ENCODE measurements at regions not wholly inside any gene's neighbourhood (a gene's known extent, or its start where the extent isn't known, plus 50 kb on each side); places are given as distances from the start of the nearest gene placed in this dataset.

DNA sequence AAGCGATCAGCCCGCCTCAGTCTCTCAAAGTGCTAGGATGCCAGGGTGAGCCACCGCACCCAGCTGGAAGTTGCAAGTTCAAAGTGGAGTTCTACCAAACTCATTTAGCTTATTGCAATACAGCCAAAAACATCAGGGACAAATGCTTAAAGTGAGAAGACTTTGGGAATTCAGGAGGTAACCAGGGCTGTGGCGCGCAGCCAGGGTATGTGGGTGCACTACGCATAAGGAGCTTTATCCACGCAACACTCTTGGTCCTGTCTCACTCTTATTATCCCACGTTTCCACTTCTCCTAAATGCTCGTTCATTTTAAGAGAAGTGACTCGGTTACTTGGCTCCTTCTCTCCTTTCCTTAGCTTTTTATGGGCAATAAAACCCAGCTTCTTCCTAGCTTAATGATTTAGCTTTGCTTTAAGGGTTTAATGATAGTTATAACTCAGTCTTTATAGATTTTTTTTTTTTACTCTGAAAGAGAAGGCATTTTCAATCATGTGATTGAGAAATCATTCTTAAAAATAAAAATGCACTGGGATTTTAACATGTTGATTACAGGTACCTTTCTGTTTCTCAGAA lies 199.8 kb downstream of the KCNE4 start:
- DNase-seq (ENCODE audit: low read depth in 1 of 2, low spot score in 1 of 2) = no peak
- no peak overlapping the region for H3K4me3 ChIP-seq (replicated peaks; ENCODE audit: insufficient read depth, low read length)
- TF ChIP-seq, protein P1, sequence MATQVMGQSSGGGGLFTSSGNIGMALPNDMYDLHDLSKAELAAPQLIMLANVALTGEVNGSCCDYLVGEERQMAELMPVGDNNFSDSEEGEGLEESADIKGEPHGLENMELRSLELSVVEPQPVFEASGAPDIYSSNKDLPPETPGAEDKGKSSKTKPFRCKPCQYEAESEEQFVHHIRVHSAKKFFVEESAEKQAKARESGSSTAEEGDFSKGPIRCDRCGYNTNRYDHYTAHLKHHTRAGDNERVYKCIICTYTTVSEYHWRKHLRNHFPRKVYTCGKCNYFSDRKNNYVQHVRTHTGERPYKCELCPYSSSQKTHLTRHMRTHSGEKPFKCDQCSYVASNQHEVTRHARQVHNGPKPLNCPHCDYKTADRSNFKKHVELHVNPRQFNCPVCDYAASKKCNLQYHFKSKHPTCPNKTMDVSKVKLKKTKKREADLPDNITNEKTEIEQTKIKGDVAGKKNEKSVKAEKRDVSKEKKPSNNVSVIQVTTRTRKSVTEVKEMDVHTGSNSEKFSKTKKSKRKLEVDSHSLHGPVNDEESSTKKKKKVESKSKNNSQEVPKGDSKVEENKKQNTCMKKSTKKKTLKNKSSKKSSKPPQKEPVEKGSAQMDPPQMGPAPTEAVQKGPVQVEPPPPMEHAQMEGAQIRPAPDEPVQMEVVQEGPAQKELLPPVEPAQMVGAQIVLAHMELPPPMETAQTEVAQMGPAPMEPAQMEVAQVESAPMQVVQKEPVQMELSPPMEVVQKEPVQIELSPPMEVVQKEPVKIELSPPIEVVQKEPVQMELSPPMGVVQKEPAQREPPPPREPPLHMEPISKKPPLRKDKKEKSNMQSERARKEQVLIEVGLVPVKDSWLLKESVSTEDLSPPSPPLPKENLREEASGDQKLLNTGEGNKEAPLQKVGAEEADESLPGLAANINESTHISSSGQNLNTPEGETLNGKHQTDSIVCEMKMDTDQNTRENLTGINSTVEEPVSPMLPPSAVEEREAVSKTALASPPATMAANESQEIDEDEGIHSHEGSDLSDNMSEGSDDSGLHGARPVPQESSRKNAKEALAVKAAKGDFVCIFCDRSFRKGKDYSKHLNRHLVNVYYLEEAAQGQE (IDR thresholded peaks at IDR 0.05; ENCODE audit: insufficient replicate concordance, low read depth) = no peak
- TF ChIP-seq, protein P2, sequence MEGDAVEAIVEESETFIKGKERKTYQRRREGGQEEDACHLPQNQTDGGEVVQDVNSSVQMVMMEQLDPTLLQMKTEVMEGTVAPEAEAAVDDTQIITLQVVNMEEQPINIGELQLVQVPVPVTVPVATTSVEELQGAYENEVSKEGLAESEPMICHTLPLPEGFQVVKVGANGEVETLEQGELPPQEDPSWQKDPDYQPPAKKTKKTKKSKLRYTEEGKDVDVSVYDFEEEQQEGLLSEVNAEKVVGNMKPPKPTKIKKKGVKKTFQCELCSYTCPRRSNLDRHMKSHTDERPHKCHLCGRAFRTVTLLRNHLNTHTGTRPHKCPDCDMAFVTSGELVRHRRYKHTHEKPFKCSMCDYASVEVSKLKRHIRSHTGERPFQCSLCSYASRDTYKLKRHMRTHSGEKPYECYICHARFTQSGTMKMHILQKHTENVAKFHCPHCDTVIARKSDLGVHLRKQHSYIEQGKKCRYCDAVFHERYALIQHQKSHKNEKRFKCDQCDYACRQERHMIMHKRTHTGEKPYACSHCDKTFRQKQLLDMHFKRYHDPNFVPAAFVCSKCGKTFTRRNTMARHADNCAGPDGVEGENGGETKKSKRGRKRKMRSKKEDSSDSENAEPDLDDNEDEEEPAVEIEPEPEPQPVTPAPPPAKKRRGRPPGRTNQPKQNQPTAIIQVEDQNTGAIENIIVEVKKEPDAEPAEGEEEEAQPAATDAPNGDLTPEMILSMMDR (IDR thresholded peaks at IDR 0.05; ENCODE audit: insufficient read depth, low read length) = no peak
- TF ChIP-seq SPI1 (IDR thresholded peaks at IDR 0.05; ENCODE audit: borderline replicate concordance, low read depth) = no peak
- no peak for TF ChIP-seq GABPA (IDR thresholded peaks at IDR 0.05; ENCODE audit: low read depth)
- no peak for TF ChIP-seq POLR2AphosphoS5 (IDR thresholded peaks at IDR 0.05; ENCODE audit: low read depth)
- no peak overlapping the region for H3K27ac ChIP-seq (replicated peaks)
- H3K27me3 ChIP-seq (ENCODE audit: insufficient read depth, poor library complexity, severe bottlenecking) = no peaks in the 10 kb centered on the region

DNA sequence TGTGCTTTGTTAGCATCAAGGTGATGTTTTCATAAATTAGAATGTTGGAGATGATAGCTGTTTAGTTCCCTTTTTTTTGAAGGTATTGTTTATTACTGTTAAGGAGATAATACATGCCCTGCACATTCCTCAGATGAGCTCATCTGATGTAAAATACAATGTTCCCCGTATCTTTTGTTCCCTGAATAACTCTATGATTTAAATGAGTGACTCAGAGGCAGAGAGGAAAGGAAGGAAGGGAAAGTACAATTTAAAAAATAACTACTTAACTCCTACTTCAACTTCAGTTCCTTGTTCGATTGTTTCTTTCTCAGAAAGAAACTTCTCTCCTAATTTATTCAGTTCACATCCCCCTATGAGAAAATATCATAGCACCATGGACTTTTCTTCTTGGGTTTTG lies 208.7 kb downstream of the KCNE4 start:
- Histone ChIP-seq H3K4me3 (replicated peaks; ENCODE audit: insufficient read depth, low read length) (no peak overlapping the region), H3K27me3 (ENCODE audit: insufficient read depth, poor library complexity, severe bottlenecking) (no peaks in the 10 kb centered on the region), H3K27ac (replicated peaks) (no peak overlapping the region)
- TF ChIP-seq, protein P2 (IDR thresholded peaks at IDR 0.05; ENCODE audit: insufficient read depth, low read length) = no peak
- TF ChIP-seq SPI1 (IDR thresholded peaks at IDR 0.05; ENCODE audit: borderline replicate concordance, low read depth) (no peak), POLR2AphosphoS5 (IDR thresholded peaks at IDR 0.05; ENCODE audit: low read depth) (no peak), GABPA (IDR thresholded peaks at IDR 0.05; ENCODE audit: low read depth) (no peak)
- TF ChIP-seq, protein P1 (IDR thresholded peaks at IDR 0.05; ENCODE audit: insufficient replicate concordance, low read depth) = no peak
- no peak for DNase-seq (ENCODE audit: low read depth in 1 of 2, low spot score in 1 of 2)

DNA sequence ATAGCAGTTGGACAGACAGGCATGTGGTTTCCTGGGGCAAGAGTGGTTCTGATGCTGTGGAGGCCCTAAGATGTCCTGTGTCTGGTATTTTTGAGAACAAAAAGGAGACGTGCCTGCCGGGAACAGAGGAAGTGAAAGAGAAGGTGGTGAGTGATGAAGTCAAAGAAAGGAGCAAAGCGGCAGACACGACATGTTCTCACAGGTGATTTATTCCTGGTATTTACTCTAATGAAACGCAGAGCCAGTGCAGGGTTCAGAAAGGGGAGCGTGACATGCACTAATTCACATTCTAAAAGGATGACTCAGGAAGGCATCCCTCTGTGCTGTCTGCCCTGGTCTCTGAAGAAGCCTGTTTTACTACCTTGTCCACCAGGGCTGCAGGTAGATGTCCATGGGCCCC lies 211.0 kb downstream of the KCNE4 start:
- no peak overlapping the region for H3K27ac ChIP-seq (replicated peaks)
- H3K4me3 ChIP-seq (replicated peaks; ENCODE audit: insufficient read depth, low read length) = no peak overlapping the region
- no peaks in the 10 kb centered on the region for H3K27me3 ChIP-seq (ENCODE audit: insufficient read depth, poor library complexity, severe bottlenecking)
- TF ChIP-seq GABPA (IDR thresholded peaks at IDR 0.05; ENCODE audit: low read depth) (no peak), SPI1 (IDR thresholded peaks at IDR 0.05; ENCODE audit: borderline replicate concordance, low read depth) (no peak), POLR2AphosphoS5 (IDR thresholded peaks at IDR 0.05; ENCODE audit: low read depth) (no peak)
- TF ChIP-seq, protein P2 (IDR thresholded peaks at IDR 0.05; ENCODE audit: insufficient read depth, low read length) = no peak
- TF ChIP-seq, protein P1 (IDR thresholded peaks at IDR 0.05; ENCODE audit: insufficient replicate concordance, low read depth) = no peak
- DNase-seq (ENCODE audit: low read depth in 1 of 2, low spot score in 1 of 2) = no peak
